ENCODE measurements at regions not wholly inside any gene's neighbourhood (a gene's known extent, or its start where the extent isn't known, plus 50 kb on each side); places are given as distances from the start of the nearest gene placed in this dataset.

DNA sequence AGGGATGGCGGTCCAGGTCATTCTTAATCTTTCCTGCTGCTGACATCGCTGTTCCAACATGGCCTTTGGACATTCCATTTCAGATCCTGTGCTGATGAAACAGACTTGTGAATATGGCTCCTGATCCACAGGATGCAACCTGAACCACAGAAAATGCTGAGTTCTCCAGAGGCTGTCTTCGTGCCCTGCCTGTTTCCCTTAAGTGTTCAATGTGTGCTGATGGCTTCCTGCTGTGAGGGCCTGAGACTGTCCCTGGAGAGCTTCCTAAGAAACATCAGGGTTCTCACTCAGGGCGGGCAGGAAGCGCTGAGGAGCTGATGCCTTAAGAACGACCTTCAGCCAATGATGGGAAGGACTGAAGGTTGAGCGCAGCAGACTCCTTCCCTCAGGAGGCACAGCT lies 909.4 kb downstream of the UQCRFS1 start:
- intact Hi-C loops (cut with micrococcal nuclease) = no loop called here
- Histone ChIP-seq H3K4me3 (no peak overlapping the region), H3K9me3 (replicated peaks) (no peaks in the 10 kb centered on the region), H3K4me1 (no peaks in the 10 kb centered on the region), H3K27me3 (ENCODE audit: low read depth) (peaks cover 22% of the 10 kb centered on the region), H3K27ac (replicated peaks) (no peak overlapping the region), H3K36me3 (no peaks in the 10 kb centered on the region)
- no peak for TF ChIP-seq CTCF (IDR thresholded peaks at IDR 0.05; ENCODE audit: borderline replicate concordance)
- no peak for DNase-seq

GRCh38 chr19:28301961-28302360 lies 911.0 kb downstream of the UQCRFS1 start:
- TF ChIP-seq CTCF (IDR thresholded peaks at IDR 0.05; ENCODE audit: borderline replicate concordance) = no peak
- Histone ChIP-seq H3K27ac (replicated peaks) (no peak overlapping the region), H3K4me3 (no peak overlapping the region), H3K4me1 (no peaks in the 10 kb centered on the region), H3K9me3 (replicated peaks) (no peaks in the 10 kb centered on the region), H3K27me3 (ENCODE audit: low read depth) (peaks cover 27% of the 10 kb centered on the region), H3K36me3 (no peaks in the 10 kb centered on the region)
- intact Hi-C loops (cut with micrococcal nuclease) = no loop called here
- DNase-seq = no peak

DNA sequence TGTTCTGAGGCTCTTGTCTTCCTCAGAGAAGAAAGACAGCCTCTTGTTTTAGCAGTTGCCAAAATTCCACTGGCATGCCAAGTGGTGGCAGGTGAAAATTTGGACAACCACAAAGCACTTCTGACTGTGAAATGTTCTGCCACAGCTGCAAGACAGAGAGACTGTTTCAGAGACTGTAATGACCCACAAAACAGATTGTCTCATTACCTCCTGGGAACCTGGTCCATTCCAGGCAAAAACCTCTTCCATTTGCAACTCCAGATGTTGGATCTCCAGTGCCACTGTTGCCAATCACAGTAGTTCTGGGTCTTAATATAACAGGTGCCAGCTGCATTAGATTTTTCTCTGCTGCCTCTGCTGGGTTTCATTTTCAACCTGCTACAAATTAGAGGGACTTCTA lies 911.5 kb downstream of the UQCRFS1 start:
- Histone ChIP-seq H3K36me3 (no peaks in the 10 kb centered on the region), H3K4me1 (no peaks in the 10 kb centered on the region), H3K27me3 (ENCODE audit: low read depth) (peaks cover 27% of the 10 kb centered on the region), H3K4me3 (no peak overlapping the region), H3K9me3 (replicated peaks) (no peaks in the 10 kb centered on the region), H3K27ac (replicated peaks) (no peak overlapping the region)
- no peak for TF ChIP-seq CTCF (IDR thresholded peaks at IDR 0.05; ENCODE audit: borderline replicate concordance)
- DNase-seq = no peak
- intact Hi-C loops (cut with micrococcal nuclease) = no loop called here

DNA sequence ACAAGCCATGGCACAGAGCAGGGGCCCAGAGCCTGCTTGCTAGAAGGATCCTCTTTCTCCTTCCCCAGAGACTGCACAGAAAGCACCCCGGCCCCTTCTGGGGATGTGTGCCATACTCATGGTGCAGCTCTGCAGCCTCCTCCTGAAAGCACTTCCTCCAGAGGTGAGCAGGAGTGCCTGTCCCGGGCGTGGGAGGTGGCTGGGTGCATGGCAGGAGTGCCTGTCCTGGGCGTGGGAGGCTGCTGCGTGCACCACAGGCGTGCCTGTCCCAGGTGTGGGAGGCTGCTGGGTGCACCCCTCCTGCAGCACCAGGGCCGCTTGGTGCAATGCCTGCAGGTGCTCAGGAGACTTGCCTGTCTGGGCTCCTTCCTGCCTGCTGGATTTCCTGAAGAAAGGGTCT lies 913.3 kb downstream of the UQCRFS1 start:
- H3K4me1 ChIP-seq = no peaks in the 10 kb centered on the region
- peaks cover 27% of the 10 kb centered on the region for H3K27me3 ChIP-seq (ENCODE audit: low read depth)
- H3K9me3 ChIP-seq (replicated peaks) = no peaks in the 10 kb centered on the region
- H3K4me3 ChIP-seq = no peak overlapping the region
- intact Hi-C loops (cut with micrococcal nuclease) = no loop called here
- no peaks in the 10 kb centered on the region for H3K36me3 ChIP-seq
- TF ChIP-seq CTCF (IDR thresholded peaks at IDR 0.05; ENCODE audit: borderline replicate concordance) = no peak
- no peak for DNase-seq
- no peak overlapping the region for H3K27ac ChIP-seq (replicated peaks)

DNA sequence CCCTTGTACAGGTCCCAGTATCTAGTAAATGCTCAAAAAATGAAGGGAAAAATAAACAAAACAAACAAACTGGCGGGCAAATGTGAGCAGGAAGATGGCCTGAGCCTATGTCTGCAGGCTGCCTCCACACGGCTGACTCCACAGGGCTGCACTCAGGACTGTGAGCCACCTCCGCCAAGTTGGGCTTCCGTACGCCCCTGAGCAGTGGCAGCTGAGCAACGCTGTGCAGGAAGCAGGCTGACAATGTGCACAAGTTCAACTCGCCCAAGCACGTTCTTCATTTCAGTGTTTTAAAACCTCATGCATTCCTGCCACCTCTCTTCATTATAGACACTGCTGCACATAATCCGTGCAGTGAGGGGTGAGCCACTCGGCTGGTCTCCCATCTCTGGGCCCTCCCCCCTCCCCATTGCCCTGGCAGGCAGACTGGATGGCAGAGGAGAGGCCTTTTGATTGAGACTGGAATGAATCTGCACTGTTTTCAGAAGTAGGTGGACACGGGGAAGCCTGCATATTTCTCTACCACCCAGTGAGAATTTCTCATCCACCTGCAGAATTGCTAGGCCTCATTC lies 915.3 kb downstream of the UQCRFS1 start:
- intact Hi-C loops (cut with micrococcal nuclease) = no loop called here
- no peaks in the 10 kb centered on the region for H3K9me3 ChIP-seq (replicated peaks)

More for the DNA sequence above, 915.3 kb downstream of the UQCRFS1 start:
- Histone ChIP-seq H3K27me3 (ENCODE audit: low read depth) (peaks cover 39% of the 10 kb centered on the region), H3K4me1 (no peaks in the 10 kb centered on the region), H3K4me3 (no peak overlapping the region), H3K36me3 (no peaks in the 10 kb centered on the region), H3K27ac (replicated peaks) (no peak overlapping the region)
- no peak for TF ChIP-seq CTCF (IDR thresholded peaks at IDR 0.05; ENCODE audit: borderline replicate concordance)
- no peak for DNase-seq

Data from left ventricle myocardium inferior (tissue), 1 donor.